NAMALWA (cell line): ENCODE measurements at regions not wholly inside any gene's neighbourhood (a gene's known extent, or its start where the extent isn't known, plus 50 kb on each side); places are given as distances from the start of the nearest gene placed in this dataset.

Source experiments
- DNase-seq: peaks from one replicate; pipeline ENCODE4 v3.0.0-alpha.2; 2015; ENCODE audit warnings: low spot score

- DNase-seq: no peak
Measured at GRCh38 chr1:2971101-2971501, 50.2 kb upstream of the ACTRT2 start.
